ENCODE measurements at regions not wholly inside any gene's neighbourhood (a gene's known extent, or its start where the extent isn't known, plus 50 kb on each side); places are given as distances from the start of the nearest gene placed in this dataset.
"Not testable (repeated sequence)": the region's sequence is repeated elsewhere in the genome, so short reads cannot be mapped to it uniquely, and the experiment has no call there.

DNA sequence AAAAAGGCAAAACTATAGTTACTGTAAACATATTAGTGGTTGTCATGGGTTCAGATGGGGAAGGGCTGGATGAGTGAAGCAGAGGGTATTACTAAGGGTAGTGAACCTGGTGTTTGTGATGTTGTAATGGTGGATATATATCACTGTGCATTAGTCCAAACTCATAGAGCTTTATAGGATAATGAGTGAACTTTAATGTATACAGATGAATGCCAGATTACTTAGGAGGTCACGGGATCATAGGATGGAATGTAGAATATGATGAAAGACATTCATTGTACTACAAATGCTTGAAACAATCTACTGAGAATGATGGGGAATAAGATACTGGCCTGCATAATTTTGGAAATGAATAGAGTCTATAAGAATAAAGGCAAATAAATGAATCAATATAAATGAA lies 226.7 kb upstream of the ZNF804A start:
- no peak for DNase-seq

DNA sequence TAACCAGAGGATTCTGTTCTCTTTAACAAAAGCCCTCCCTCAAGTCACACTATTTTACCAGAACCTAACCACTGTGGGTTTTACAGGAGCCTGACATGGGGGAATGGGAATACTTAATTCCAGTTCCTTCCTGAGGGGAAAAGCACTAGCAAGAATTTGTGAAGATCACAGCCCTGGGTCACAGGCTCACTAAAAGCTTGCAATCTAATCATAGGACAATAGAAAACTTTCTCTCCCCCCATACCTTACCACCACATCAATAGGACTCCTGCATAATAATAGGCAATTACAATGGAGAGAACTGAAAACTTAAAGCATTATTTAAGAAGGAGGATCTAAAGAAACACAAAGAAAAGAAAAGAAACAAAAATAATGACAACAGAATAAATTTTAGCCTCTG lies 225.8 kb upstream of the ZNF804A start:
- DNase-seq = no peak

DNA sequence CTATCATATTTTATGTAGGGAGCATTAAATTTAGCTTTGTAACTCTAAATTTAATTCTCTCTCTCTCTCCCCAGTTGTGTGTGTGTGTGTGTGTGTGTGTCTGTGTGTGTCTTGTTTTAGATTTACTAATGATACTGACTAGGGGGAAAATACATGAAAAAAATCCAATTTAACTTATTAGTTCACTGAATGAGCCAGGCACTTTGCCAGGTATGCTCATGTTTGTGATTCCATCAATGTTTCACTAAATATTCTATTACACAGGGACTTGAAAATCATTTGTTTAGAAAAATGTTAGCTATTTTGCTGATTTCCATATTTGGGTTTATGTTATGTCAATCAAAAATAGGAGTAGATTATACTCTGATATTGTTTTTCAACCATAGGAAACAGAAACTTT lies 203.7 kb upstream of the ZNF804A start:
- no peak for DNase-seq

DNA sequence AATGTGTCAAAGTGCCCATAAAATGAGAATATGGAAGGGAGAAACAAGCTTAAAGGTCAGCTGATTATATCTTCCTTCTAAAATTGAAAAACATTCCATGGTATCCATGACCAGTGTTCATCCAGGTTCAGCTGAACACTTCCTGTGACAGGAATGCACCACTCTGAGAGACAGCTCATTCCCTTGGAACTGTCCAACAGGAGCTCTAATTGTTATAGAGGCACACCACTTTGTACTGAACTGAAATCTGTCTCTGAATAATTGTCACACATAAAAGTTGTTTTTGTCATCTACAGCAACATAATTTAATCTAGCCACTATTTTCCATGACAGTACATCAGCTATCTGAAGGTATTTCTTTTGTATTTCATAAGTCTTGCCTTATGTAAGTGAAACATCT lies 195.9 kb upstream of the ZNF804A start:
- no peak for DNase-seq

DNA sequence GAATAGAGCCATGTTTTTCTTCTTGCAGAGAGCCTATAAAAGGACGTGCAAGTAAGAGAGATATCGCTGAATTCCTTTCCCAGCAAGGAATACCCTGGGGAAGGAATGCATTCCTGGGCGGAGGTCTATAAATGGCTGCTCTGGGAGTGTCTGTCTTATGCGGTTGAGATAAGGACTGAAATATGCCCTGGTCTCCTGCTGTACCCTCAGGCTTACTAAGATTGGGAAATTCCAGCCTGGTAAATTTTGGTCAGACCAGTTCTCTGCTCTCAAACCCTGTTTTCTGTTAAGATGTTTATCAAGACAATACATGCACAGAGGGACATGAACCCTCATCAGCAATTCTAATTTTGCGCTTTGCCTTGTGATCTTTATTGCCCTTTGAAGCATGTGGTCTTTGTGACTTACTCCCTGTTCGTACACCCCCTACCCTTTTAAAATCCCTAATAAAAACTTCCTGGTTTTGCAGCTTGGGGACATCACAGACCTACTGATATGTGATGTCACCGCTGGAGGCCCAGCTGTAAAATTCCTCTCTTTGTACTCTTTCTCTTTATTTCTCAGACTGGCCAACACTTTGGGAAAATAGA lies 191.2 kb upstream of the ZNF804A start:
- DNase-seq = not testable (repeated sequence)

DNA sequence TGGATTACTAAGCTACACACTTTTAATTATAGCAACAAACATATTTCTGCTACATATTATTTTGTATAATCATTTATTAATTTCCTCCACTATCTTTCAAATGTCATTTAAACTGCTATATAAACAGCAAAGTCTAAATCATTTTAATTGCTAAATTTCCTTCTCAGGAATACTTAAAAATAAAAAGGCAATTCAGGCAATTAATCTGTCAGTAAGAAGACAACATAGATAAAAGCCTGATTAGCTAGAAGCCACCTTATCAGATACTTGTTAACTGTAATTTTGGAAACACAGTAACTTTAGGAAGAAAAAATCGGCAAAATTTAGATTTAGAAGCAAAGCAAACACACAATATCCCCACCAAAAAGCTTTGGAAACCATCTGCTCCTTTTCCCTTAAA lies 188.2 kb upstream of the ZNF804A start:
- no peak for DNase-seq

DNA sequence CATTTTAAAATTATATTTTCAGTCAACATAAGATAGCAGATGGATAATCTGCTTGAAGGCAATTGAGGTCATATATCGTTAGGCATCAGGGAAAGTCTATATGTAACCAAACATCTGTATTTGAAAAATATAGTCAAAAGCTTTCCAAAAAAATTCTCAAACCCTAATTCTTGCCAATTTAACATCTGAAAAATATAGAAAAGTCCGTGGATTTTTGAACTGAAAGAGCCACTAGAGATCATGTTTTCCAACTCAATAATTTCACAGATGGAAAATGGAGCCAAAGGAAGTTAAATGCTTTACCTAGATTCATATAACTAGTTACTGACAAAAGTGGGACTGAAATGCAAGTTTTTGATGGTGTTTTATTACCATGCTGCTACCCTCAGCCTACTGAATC lies 185.1 kb upstream of the ZNF804A start:
- no peak for DNase-seq

DNA sequence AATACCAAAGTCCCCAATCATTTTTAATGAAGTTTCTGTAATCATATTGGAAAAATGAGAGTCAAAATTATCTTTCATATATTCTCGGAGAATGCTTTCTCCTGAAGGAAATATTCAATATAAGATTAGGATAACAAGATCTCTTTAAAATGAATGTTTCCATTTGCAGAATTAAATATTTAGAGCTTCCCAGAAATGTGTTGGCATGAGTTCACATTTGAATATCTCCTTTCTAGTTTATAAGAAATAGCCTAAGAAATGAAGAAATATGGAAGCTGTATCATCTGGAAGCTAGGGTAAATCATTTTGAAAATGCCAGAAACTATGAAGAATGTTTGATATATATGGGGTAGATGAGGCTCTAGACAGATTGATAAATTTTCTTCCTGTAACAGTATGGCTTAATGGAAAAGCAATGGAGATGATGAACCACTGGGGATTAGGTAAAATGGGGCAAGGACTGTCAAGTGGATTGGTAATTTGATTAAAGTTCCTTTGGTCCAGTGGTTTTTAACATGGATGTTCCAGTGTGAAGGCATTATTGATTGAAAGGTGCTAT lies 184.6 kb upstream of the ZNF804A start:
- DNase-seq = no peak

DNA sequence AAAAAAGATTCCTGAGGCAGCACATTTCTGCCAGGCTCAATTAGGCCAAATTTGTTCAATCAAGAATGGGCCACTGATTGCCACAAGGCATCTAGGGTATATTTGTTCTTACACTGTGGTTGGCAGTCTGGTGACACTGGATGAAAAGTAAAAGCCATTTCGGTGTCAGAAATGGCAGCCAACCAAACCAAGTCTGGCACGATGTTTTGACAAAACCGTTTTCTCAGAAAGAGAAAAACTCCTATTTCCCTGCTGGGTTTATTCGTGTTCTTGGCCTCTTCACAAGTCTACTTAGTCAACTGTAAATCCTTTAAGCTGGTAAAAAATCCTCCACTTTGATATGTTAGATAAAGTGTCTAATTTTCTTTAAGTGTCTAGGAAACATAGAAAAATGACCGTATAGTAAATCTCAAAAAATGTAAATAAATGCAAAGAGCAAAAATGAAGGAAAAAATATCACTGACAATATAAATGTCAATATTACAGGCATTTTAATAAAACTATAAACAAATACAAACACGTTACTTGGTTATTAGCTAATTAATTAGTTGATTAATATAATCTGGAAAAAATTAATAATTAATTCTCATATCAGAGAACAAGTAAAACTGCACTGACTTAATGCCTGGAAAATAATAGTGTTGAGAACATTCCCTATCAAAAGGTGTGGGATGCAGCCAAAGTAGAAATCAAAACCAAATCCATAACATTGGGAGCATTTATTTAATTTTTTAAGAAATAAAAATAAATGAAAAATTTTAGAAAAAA lies 182.0 kb upstream of the ZNF804A start:
- no peak for DNase-seq

DNA sequence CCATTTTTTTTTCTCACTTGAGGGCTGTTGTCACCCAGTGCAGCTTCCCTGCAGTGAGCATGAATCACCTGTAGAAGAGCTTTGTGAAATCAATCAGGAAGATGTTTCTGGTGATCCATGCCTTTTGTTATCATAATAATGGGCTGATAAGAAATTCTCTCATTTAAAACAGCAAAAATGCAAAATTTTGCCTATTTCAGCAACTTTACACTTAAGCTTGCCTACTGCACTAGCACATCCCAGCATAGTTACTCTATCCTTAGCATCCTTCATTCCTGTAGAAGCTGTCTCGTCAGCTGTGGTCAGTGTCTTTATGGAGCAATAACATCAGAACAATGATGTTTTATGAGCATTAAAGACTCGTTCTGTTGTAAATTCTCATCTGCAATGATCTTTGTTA lies 178.6 kb upstream of the ZNF804A start:
- DNase-seq = no peak

DNA sequence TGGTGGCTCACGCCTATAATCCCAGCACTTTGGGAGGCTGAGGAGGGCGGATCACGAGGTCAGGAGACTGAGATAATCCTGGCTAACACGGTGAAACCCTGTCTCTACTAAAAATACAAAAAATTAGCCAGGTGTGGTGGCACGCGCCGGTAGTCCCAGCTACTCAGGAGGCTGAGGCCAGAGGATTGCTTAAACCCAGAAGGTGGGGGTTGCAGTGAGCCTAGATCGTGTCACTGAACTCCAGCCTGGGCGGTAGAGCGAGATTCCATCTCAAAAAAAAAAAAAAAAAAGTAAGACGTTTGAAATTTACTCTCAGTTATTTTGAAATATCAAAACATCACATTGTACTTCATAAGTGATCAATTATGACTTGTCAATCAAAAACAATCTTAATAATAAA lies 176.9 kb upstream of the ZNF804A start:
- DNase-seq = not testable (repeated sequence)

DNA sequence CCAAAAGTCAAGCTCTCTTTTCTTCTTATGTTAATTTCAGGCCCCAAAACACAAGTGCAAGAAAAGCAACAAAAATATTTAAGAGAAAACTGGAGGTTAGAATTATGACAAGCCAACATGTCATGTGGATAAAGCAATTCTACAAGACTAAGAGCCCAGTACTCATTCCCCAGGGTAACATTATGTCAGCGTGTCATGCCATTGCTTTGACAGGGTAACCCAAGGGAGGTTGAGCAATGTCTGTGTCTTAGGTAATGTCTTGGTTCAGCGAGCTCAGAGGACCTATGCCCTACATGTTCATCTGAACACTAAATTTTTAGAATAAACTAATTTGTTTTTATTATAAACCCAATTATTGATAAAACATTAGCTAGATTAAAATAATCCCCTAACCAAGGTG lies 173.2 kb upstream of the ZNF804A start:
- no peak for DNase-seq

DNA sequence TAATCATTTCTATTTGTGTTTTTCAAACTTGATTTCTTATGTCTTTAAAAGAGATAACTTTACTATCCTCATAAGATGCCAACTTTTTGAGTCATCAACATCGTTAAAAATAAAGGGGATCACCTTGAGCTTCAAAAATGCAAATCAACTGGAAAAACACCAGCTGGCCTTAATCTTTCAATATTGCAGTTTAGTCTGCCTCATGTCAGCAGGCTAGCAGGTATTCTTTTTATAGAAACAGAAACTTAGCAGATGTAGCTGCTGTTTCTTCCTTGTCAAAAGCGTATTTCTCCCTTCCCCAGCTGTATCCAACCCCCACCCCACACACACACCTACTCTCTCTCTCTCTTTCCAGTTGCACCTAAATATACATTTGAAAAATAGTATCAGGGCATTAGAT lies 154.1 kb upstream of the ZNF804A start:
- peak in 1 of 2 experiments; percentile 39 for DNase-seq

DNA sequence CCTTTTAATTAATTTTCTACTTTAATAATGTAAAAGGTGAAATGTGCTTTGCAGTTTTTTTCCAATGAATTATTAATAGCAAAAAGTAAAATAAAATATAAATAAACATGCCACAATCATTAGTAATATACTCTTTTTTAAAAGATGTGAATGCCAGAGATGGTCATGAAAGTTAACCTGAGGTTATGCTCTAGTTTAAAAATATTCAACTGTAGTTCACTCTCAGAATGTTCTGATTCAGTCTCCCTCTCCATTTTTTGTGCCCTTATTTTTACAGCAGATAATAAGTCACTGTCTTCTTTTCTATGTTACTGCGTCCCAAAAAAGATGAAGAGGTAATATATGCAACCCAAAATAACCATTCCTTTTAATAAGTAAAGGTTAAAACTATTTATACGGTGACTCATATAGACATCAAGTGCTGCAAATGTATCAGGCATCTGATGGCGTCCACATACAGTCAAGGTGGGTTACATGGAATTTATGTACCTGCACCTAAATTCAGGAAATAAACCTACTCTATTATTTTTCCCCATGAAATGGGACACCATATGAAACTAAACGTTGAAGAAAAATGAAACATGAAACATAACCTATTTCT lies 153.6 kb upstream of the ZNF804A start:
- DNase-seq = no peak

DNA sequence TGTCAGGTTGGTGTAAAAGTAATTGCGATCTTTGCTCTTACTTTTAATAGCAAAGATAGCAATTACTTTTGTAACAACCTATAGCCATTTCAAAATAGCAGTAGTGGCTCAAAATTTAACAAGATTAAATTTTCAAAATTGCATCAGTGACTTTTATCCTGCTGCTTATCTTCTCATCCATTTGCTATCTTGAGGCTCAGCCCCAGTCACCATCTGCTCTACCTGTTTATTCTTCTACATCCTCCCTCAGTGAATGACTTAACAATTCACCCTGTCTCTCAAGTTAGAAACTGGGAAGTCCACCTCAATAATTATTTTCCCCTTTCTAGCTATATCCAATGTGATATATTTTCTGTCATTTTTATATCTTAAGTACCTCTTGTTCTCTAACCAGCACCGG lies 148.6 kb upstream of the ZNF804A start:
- no peak for DNase-seq

DNA sequence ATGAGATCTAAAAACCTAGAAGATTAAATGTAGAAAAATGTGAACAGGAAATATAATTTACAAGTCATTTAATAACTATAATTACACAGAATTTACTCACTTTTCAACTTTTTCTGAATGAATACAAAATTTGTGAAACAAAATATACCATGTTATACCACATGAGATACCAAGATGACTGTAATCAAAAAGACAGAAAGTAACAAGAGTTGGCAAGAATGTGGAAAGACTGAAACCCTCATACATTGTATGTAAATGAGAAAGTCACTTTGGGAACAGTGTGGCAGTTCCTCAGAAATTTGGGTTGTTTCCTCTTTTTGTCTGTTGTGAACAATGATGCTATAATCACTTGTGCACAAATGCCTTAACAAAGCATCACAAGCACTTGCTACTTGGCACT lies 145.4 kb upstream of the ZNF804A start:
- no peak for DNase-seq

DNA sequence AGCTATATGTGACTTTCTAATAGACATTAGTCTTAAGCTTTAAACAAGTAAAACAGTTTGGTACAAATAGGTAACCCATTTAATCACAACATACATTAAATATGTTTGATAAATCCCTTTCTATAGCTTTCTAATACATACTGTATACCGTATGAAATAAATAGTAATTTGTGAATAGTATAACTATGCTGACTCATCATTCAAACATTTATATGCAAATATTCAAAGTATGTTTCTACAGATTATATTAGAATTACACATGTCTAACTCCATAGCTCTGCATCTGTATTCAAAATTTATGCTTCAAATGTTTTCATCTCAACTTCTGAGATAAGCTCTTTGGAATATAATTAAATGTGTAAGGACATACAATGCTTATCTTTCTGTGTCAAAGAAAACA lies 142.7 kb upstream of the ZNF804A start:
- DNase-seq = no peak

DNA sequence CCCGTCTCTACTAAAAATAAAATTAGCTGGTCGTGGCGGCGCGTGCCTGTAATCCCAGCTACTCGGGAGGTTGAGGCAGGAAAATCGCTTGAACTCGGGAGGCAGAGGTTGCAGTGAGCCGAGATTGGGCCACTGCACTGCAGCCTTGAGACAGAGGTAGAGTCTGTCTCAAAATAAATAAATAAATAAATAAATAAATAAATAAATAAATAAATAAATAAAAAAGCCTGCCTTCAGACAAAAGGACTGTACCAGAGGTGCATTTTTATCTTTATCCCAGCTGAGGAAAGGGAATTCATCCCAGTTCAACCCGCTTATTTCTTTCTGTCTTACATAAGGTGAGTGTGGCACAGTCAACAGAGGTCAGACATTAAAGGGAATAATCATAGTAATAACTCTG lies 141.6 kb upstream of the ZNF804A start:
- not testable (repeated sequence) for DNase-seq

DNA sequence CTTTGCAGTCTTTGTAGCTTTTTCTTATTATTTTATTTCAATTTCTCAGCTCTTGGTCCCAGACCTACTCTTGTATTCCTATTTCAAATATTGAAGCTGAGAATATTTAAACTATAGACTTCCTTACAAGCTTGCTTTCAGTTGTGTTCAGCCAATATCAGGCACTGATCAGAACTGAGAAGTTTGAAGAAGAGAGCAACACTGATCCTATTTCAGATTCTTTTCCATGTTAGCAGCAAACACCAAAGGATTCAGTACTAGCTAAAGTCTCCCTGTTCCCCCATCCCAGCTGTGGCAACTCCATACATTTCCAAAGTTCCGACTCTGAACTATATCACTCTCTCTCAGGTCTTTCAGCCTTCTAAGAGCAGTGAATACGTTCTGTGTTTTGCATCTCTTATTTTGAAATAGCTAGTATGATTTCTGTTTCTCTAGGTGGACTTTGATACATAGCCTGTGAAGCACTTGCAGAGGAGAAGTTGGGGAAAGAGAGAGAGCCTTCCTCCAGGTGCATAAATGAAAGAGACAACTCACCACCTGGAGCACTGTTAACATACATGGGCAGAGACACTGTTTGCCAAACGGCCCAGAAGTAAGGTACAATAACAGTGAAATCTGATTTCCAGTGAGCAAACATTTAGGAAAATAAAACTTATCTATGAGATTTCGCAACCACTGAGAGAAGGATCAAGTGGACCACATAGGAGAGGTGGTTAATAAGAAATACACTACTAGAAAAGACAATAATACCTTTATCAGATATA lies 135.0 kb upstream of the ZNF804A start:
- DNase-seq = no peak

DNA sequence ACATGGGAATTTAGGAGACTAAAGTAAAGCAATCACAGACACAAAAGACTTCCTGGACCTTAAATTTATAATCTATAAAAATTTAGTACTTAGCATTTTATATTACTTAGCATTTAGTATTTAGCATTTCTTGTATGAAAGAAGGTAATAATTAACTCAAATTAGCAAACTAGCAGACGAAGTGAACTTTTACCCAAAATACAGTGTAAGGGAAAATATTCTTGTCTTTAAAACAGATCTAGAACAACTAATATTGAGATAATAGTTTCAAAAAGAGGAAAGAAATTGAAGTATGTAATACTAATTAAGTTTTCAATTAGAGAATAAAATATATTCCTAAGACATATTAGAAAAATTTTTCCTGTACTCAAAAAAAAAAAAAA lies 134.5 kb upstream of the ZNF804A start:
- DNase-seq = no peak

DNA sequence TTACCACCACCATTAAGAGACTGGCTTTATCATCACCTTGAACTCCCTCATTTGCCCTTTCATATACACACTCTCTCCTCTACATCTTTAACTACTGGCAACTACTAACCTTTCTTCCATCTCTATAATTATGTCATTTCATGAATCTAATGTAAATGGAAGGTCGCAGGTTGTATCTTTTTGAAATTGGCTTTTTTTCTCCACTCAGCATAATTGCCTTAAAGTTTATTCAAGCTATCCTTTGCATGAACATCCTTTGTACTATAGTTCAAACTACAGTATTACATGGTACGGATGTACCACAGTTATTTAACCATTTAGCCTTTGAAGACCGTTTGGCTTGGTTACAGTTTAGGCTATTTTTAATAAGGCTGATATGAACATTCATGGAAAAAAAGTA lies 129.5 kb upstream of the ZNF804A start:
- no peak for DNase-seq

DNA sequence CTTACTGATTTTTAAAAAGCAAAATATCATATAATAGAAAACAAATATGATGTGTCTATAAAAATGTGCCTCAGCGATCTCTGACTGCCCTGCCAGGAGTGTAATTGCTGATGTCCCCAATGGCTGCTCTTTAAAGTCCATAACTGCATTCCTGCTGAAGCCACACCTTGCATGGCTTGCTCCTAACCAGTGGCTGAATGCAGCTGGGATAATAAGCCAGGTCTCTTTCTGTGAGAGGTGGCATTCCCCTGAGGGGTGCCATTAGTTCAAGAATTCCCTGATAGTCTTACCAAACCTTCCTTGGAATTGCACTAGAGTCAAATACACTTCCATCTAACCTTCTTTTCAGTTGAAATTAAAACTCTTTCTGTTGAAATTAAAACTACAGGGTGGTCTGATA lies 125.8 kb upstream of the ZNF804A start:
- DNase-seq = no peak

DNA sequence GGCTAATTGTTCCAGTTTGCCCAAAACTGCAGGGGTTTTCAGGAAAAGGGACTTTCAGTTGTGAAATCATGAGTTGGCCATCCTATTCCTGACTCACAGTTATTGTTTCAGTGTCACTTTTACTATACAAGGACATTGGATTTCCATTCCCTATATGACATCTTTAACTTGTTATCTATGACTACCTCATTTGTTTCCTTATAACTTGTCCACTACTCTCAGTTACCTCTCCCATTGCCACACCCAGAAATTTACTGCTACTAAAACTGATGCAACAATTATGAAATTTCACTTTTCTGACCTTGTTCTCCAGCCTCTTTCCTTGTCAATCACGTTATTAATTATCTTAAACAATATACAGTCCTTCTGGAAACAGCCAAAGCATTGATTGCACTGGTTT lies 116.5 kb upstream of the ZNF804A start:
- no peak for DNase-seq

DNA sequence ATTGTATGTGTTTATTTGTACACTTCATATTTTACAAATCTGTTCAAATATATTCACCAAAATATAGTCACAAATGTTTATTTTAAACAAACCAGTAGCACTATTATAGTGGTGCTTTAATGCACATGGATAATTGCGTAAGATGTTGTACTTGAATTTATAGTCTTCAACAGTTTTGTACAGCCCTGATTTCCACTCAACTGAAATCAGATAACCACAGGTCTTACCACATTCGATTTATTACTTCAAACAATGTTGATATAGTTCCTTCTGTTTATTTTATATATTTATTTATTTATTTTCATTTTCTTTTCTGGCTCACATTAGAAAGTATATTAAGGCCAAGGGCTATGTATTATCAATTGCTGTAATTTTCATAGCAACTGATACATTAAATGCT lies 99.4 kb upstream of the ZNF804A start:
- no peak for DNase-seq

All from NCI-H526 (cell line).